ENCODE measurements at regions not wholly inside any gene's neighbourhood (a gene's known extent, or its start where the extent isn't known, plus 50 kb on each side); places are given as distances from the start of the nearest gene placed in this dataset.

DNA sequence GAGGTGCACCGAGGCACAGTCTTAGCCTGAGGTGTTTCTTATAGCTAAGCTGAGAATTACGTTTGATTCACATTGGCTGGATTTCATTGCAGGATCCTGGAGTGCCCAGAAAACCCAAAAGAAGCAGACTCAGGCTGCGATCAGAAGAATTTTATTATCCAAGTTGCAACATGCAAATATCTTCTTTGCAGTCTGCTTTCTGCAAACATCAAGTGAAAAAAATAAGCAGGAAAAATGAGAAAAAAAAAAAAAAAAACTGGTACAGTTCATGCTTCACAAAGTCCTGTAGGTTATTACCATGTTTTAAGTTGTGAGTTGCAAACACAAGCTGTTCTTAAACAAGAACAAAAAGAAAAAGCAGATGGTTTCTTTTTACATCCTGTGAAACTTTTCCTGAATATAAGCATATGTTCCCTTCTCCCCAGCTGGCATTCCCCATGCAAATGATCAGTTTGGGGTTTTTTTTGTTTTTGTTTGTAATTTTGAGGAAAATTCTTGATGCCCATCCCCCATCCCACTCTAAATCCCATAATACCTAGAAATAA lies 349.0 kb downstream of the CBLN4 start:
- Histone ChIP-seq H3K27me3 (replicated peaks in 1 of 7) (no peaks in the 10 kb centered on the region), H3K36me3 (no peaks in the 10 kb centered on the region), H3K9me3 (peaks cover 0 to 9% (median 0%) of the 10 kb centered on the region in 8 donors), H3K27ac (no peak overlapping the region), H3K4me3 (no peak overlapping the region), H3K4me1 (no peaks in the 10 kb centered on the region)
- 56 to 74% (median 62%) methylated on average over 3 of the region's 3 CpGs for WGBS, 5 donors
- DNase-seq: no peak
- no peak for TF ChIP-seq POLR2AphosphoS5 (IDR thresholded peaks at IDR 0.05)
- intact Hi-C loops (cut with DNase I; ENCODE audit: low total_unique reads): no loop called here

DNA sequence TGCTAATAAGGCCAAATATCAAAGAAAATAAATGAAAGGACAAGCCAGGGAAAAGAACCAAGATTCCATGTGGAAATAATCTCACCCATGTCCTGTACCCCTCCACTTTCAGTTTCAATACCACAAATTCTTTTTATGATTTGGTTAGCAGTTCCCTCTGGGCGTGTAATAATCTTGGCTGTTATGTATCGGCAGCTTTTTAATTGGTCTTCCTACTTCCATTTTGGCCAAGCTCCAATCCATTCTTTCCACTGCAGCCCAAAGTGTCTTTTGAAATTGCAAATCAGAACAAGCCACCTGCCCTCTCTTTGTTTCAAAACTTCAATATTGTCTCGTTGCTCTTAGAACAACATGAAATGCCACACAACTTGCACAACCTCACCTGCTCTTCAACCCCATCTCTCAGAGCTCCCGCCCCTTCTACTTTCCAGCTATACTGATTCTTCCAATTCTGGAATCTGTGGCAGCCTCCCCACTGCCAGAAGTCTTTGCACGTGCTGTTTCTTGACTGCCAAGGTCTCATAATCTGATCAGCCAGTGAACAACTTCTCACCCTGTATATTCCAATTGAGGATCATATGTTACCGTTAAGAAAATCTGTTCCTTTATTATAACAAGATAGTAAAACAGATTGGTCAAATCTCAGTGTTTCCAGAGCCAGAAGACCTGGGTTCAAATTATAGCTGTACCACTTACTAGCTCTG lies 354.5 kb downstream of the CBLN4 start:
- Histone ChIP-seq H3K9me3 (peaks cover 0 to 11% (median 0%) of the 10 kb centered on the region in 8 donors), H3K4me1 (no peaks in the 10 kb centered on the region), H3K4me3 (no peak overlapping the region), H3K27me3 (replicated peaks in 1 of 7) (no peaks in the 10 kb centered on the region), H3K27ac (no peak overlapping the region), H3K36me3 (no peaks in the 10 kb centered on the region)
- TF ChIP-seq POLR2AphosphoS5 (IDR thresholded peaks at IDR 0.05) (no peak), POLR2A (IDR thresholded peaks at IDR 0.05) (no peak)
- TF ChIP-seq, protein P1, sequence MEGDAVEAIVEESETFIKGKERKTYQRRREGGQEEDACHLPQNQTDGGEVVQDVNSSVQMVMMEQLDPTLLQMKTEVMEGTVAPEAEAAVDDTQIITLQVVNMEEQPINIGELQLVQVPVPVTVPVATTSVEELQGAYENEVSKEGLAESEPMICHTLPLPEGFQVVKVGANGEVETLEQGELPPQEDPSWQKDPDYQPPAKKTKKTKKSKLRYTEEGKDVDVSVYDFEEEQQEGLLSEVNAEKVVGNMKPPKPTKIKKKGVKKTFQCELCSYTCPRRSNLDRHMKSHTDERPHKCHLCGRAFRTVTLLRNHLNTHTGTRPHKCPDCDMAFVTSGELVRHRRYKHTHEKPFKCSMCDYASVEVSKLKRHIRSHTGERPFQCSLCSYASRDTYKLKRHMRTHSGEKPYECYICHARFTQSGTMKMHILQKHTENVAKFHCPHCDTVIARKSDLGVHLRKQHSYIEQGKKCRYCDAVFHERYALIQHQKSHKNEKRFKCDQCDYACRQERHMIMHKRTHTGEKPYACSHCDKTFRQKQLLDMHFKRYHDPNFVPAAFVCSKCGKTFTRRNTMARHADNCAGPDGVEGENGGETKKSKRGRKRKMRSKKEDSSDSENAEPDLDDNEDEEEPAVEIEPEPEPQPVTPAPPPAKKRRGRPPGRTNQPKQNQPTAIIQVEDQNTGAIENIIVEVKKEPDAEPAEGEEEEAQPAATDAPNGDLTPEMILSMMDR (IDR thresholded peaks at IDR 0.05 in 8 of 11, conservative IDR thresholded peaks at IDR 0.05 in 3 of 11): no peak
- DNase-seq: no peak
- intact Hi-C loops (cut with DNase I; ENCODE audit: low total_unique reads): no loop called here
- 71 to 81% (median 75%) methylated on average over 6 of the region's 6 CpGs for WGBS, 5 donors

GRCh38 chr20:55649254-55649653 lies 356.1 kb downstream of the CBLN4 start:
- no peaks in the 10 kb centered on the region for H3K36me3 ChIP-seq
- H3K27me3 ChIP-seq (replicated peaks in 1 of 7): no peaks in the 10 kb centered on the region
- intact Hi-C loops (cut with DNase I; ENCODE audit: low total_unique reads): no loop called here
- H3K27ac ChIP-seq: no peak overlapping the region
- 72 to 79% (median 79%) methylated on average over 6 of the region's 6 CpGs for WGBS, 5 donors
- no peak for TF ChIP-seq POLR2A (IDR thresholded peaks at IDR 0.05)
- TF ChIP-seq POLR2AphosphoS5 (IDR thresholded peaks at IDR 0.05): no peak
- TF ChIP-seq, protein P1 (IDR thresholded peaks at IDR 0.05 in 8 of 11, conservative IDR thresholded peaks at IDR 0.05 in 3 of 11): no peak
- DNase-seq: no peak
- H3K4me3 ChIP-seq: no peak overlapping the region
- H3K9me3 ChIP-seq: peaks cover 0 to 11% (median 0%) of the 10 kb centered on the region in 8 donors
- no peaks in the 10 kb centered on the region for H3K4me1 ChIP-seq

DNA sequence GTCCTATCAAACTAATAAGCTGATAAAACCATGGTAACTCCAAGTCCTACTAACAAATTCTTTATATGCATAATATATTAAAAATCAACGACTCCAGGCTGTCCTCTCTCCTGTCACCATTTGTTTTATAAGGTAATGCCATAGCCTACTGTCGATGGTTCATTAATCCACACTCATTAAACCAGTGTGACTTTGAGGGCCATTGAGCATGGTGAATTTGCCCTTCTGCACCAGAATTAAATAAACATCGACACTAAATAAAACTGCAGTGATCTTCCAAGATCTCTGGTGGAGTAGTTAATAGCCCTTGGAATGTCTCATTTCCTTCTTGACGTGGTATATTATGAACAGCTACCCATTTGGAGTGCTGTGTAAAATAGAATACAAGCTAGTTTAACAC lies 358.5 kb downstream of the CBLN4 start:
- Histone ChIP-seq H3K4me1 (no peaks in the 10 kb centered on the region), H3K4me3 (no peak overlapping the region), H3K27me3 (replicated peaks in 1 of 7) (no peaks in the 10 kb centered on the region), H3K9me3 (peaks cover 0 to 11% (median 0%) of the 10 kb centered on the region in 8 donors), H3K36me3 (no peaks in the 10 kb centered on the region), H3K27ac (no peak overlapping the region)
- intact Hi-C loops (cut with DNase I; ENCODE audit: low total_unique reads): no loop called here
- DNase-seq: no peak
- WGBS, 5 donors: 65 to 77% (median 72%) methylated on average over 4 of the region's 4 CpGs
- TF ChIP-seq POLR2A (IDR thresholded peaks at IDR 0.05) (no peak), POLR2AphosphoS5 (IDR thresholded peaks at IDR 0.05) (no peak)
- TF ChIP-seq, protein P1 (IDR thresholded peaks at IDR 0.05 in 8 of 11, conservative IDR thresholded peaks at IDR 0.05 in 3 of 11): no peak

All from spleen (tissue), 11 donors.